Activated CD4-positive, alpha-beta T cell treated with anti-CD3 and anti-CD28 coated beads, Interleukin-2, amount 10 ng/mL, durations not matched to agents 7 days and 5 days (primary cell): ENCODE measurements at regions not wholly inside any gene's neighbourhood (a gene's known extent, or its start where the extent isn't known, plus 50 kb on each side); places are given as distances from the start of the nearest gene placed in this dataset.

Source experiments
- CTCF ChIA-PET: fragments of 350-600 bp; sonication (Branson Sonifier 250); formaldehyde crosslinking; loops from one replicate; lab custom pipeline; 2021; ENCODE audit warnings: antibody characterized with exemption; lab: Charles Lee
- POLR2A ChIA-PET: fragments of 350-600 bp; sonication (Branson Sonifier 250); formaldehyde crosslinking; loops from one replicate; lab custom pipeline; 2021; ENCODE audit warnings: antibody characterized with exemption; lab: Charles Lee
- DNase-seq: peaks from one replicate; pipeline ENCODE4 v3.0.0-alpha.2; 2020
- H3K27ac Mint-ChIP-seq: one replicate; pipeline ENCODE4 v1.8.0; 2021; ENCODE audit warnings: mild to moderate bottlenecking, moderate library complexity, mixed read lengths
- H3K27me3 Mint-ChIP-seq: one replicate; pipeline ENCODE4 v1.8.0; 2021; ENCODE audit warnings: mixed read lengths
- H3K36me3 Mint-ChIP-seq: one replicate; pipeline ENCODE4 v1.8.0; 2021; ENCODE audit warnings: low read depth, mixed read lengths
- H3K4me1 Mint-ChIP-seq: one replicate; pipeline ENCODE4 v1.8.0; 2021; ENCODE audit warnings: mixed read lengths
- H3K4me3 Mint-ChIP-seq: one replicate; pipeline ENCODE4 v1.8.0; 2021; ENCODE audit warnings: mild to moderate bottlenecking, moderate library complexity, mixed read lengths
- H3K9me3 Mint-ChIP-seq: one replicate; pipeline ENCODE4 v1.8.0; 2021; ENCODE audit warnings: mixed read lengths

GRCh38 chr21:43325036-43325435, 101.9 kb downstream of the SIK1 start:
- no peak overlapping the region for H3K4me3 Mint-ChIP-seq

GRCh38 chr21:43324596-43324995, 102.3 kb downstream of the SIK1 start:
- no peaks in the 10 kb centered on the region for H3K9me3 Mint-ChIP-seq
- H3K4me1 Mint-ChIP-seq: peaks cover 8% of the 10 kb centered on the region
- H3K36me3 Mint-ChIP-seq: no peaks in the 10 kb centered on the region
- ChIA-PET CTCF (no interaction called here), POLR2A (no interaction called here)
- DNase-seq: no peak
- H3K4me3 Mint-ChIP-seq: no peak overlapping the region
- no peak overlapping the region for H3K27ac Mint-ChIP-seq
- no peaks in the 10 kb centered on the region for H3K27me3 Mint-ChIP-seq

More at GRCh38 chr21:43325036-43325435, 101.9 kb downstream of the SIK1 start:
- no peaks in the 10 kb centered on the region for H3K9me3 Mint-ChIP-seq
- peaks cover 8% of the 10 kb centered on the region for H3K4me1 Mint-ChIP-seq
- no peak overlapping the region for H3K27ac Mint-ChIP-seq
- no peaks in the 10 kb centered on the region for H3K27me3 Mint-ChIP-seq
- ChIA-PET POLR2A (no interaction called here), CTCF (no interaction called here)
- DNase-seq: no peak
- no peaks in the 10 kb centered on the region for H3K36me3 Mint-ChIP-seq

- no peak overlapping the region for H3K4me3 Mint-ChIP-seq
- no peaks in the 10 kb centered on the region for H3K36me3 Mint-ChIP-seq
- ChIA-PET CTCF (no interaction called here), POLR2A (no interaction called here)
- DNase-seq: no peak
- no peak overlapping the region for H3K27ac Mint-ChIP-seq
- no peaks in the 10 kb centered on the region for H3K27me3 Mint-ChIP-seq
- peaks cover 8% of the 10 kb centered on the region for H3K4me1 Mint-ChIP-seq
- H3K9me3 Mint-ChIP-seq: no peaks in the 10 kb centered on the region
Measured at GRCh38 chr21:43323244-43324005, 103.5 kb downstream of the SIK1 start.

- no peak for DNase-seq
- Mint-ChIP-seq H3K36me3 (no peaks in the 10 kb centered on the region), H3K4me3 (no peak overlapping the region), H3K27ac (no peak overlapping the region), H3K27me3 (no peaks in the 10 kb centered on the region), H3K4me1 (peaks cover 8% of the 10 kb centered on the region), H3K9me3 (no peaks in the 10 kb centered on the region)
- ChIA-PET POLR2A (no interaction called here), CTCF (no interaction called here)
Measured at GRCh38 chr21:43322805-43323204, 104.1 kb downstream of the SIK1 start.

- Mint-ChIP-seq H3K36me3 (no peaks in the 10 kb centered on the region), H3K4me3 (no peak overlapping the region), H3K27ac (no peak overlapping the region), H3K4me1 (peaks cover 8% of the 10 kb centered on the region), H3K9me3 (no peaks in the 10 kb centered on the region), H3K27me3 (no peaks in the 10 kb centered on the region)
- ChIA-PET CTCF (no interaction called here), POLR2A (no interaction called here)
- DNase-seq: no peak
Measured at GRCh38 chr21:43322311-43322710, 104.6 kb downstream of the SIK1 start.

- CTCF ChIA-PET: interaction anchor here (0.8 kb wide), 1 partner anchor 19 kb away, joined by 3 read pairs; no protein-coding TSS in a partner anchor
- Mint-ChIP-seq H3K9me3 (no peaks in the 10 kb centered on the region), H3K27me3 (no peaks in the 10 kb centered on the region)
Measured at GRCh38 chr21:43321611-43322010, 105.3 kb downstream of the SIK1 start.

GRCh38 chr21:43321111-43321510, 105.8 kb downstream of the SIK1 start:
- no peaks in the 10 kb centered on the region for H3K36me3 Mint-ChIP-seq
- no peak for DNase-seq
- ChIA-PET POLR2A (no interaction called here), CTCF (interaction anchor here (0.8 to 1.2 kb wide), 2 partner anchors 18 to 298 kb away, joined by 3 to 5 read pairs; no protein-coding TSS in a partner anchor)
- H3K9me3 Mint-ChIP-seq: no peaks in the 10 kb centered on the region
- H3K4me1 Mint-ChIP-seq: peaks cover 7% of the 10 kb centered on the region
- no peak overlapping the region for H3K27ac Mint-ChIP-seq
- no peak overlapping the region for H3K4me3 Mint-ChIP-seq
- H3K27me3 Mint-ChIP-seq: no peaks in the 10 kb centered on the region

More at GRCh38 chr21:43321611-43322010, 105.3 kb downstream of the SIK1 start:
- Mint-ChIP-seq H3K4me1 (peaks cover 10% of the 10 kb centered on the region), H3K27ac (no peak overlapping the region), H3K36me3 (no peaks in the 10 kb centered on the region), H3K4me3 (no peak overlapping the region)
- POLR2A ChIA-PET: no interaction called here
- DNase-seq: no peak

- POLR2A ChIA-PET: no interaction called here
- no peaks in the 10 kb centered on the region for H3K27me3 Mint-ChIP-seq
- peaks cover 5% of the 10 kb centered on the region for H3K4me1 Mint-ChIP-seq
- CTCF ChIA-PET: interaction anchor here (1.2 kb wide), 1 partner anchor 299 kb away, joined by 5 read pairs; no protein-coding TSS in a partner anchor
- no peak overlapping the region for H3K4me3 Mint-ChIP-seq
- H3K36me3 Mint-ChIP-seq: no peaks in the 10 kb centered on the region
- DNase-seq: no peak
- H3K27ac Mint-ChIP-seq: no peak overlapping the region
- H3K9me3 Mint-ChIP-seq: no peaks in the 10 kb centered on the region
Measured at GRCh38 chr21:43320526-43320925, 106.4 kb downstream of the SIK1 start.

- Mint-ChIP-seq H3K27ac (no peak overlapping the region), H3K27me3 (no peaks in the 10 kb centered on the region), H3K9me3 (no peaks in the 10 kb centered on the region), H3K36me3 (no peaks in the 10 kb centered on the region), H3K4me1 (peaks cover 11% of the 10 kb centered on the region), H3K4me3 (no peak overlapping the region)
- POLR2A ChIA-PET: no interaction called here
- CTCF ChIA-PET: interaction anchor here (1.5 kb wide), 1 partner anchor 23 kb away, joined by 3 read pairs; no protein-coding TSS in a partner anchor
- no peak for DNase-seq
Measured at GRCh38 chr21:43318841-43319781, 107.8 kb downstream of the SIK1 start.

- POLR2A ChIA-PET: no interaction called here
- Mint-ChIP-seq H3K36me3 (no peaks in the 10 kb centered on the region), H3K27ac (no peak overlapping the region), H3K4me3 (no peak overlapping the region), H3K27me3 (no peaks in the 10 kb centered on the region), H3K9me3 (no peaks in the 10 kb centered on the region), H3K4me1 (peaks cover 14% of the 10 kb centered on the region)
- no peak for DNase-seq
- CTCF ChIA-PET: interaction anchor here (1.5 kb wide), 1 partner anchor 23 kb away, joined by 3 read pairs; no protein-coding TSS in a partner anchor
Measured at GRCh38 chr21:43318368-43318767, 108.6 kb downstream of the SIK1 start.

- Mint-ChIP-seq H3K4me1 (peaks cover 16% of the 10 kb centered on the region), H3K27me3 (no peaks in the 10 kb centered on the region), H3K4me3 (no peak overlapping the region), H3K27ac (no peak overlapping the region), H3K9me3 (no peaks in the 10 kb centered on the region), H3K36me3 (no peaks in the 10 kb centered on the region)
- CTCF ChIA-PET: interaction anchor here (1.5 kb wide), 1 partner anchor 24 kb away, joined by 3 read pairs; no protein-coding TSS in a partner anchor
- POLR2A ChIA-PET: no interaction called here
- no peak for DNase-seq
Measured at GRCh38 chr21:43317959-43318358, 109.0 kb downstream of the SIK1 start.

GRCh38 chr21:43317254-43317748, 109.6 kb downstream of the SIK1 start:
- no peak for DNase-seq
- CTCF ChIA-PET: interaction anchor here (1.5 kb wide), 1 partner anchor 25 kb away, joined by 3 read pairs; no protein-coding TSS in a partner anchor
- H3K4me1 Mint-ChIP-seq: peaks cover 20% of the 10 kb centered on the region
- POLR2A ChIA-PET: no interaction called here
- H3K36me3 Mint-ChIP-seq: no peaks in the 10 kb centered on the region
- H3K4me3 Mint-ChIP-seq: no peak overlapping the region
- H3K27me3 Mint-ChIP-seq: no peaks in the 10 kb centered on the region
- H3K9me3 Mint-ChIP-seq: no peaks in the 10 kb centered on the region
- H3K27ac Mint-ChIP-seq: no peak overlapping the region
